HCT116 (cell line): ENCODE measurements at regions not wholly inside any gene's neighbourhood (a gene's known extent, or its start where the extent isn't known, plus 50 kb on each side); places are given as distances from the start of the nearest gene placed in this dataset.

Experiments
- ATAC-seq: fragments of 200-7000 bp; cut with Tn5 transposase; 2 replicates; pipeline ENCODE4 v1.9.1; 2020; ENCODE audit warnings: mild to moderate bottlenecking, moderate library complexity
- BruUV-seq: library from RNA; stranded (reverse); fragments of 400-500 nt; replicated peaks from 2 replicates; lab custom pipeline; 2021; lab: Mats Ljungman, UMichigan
- CTCF ChIA-PET: fragments of 300-600 bp; sonication (Branson Sonifier 250); formaldehyde crosslinking; loops from one replicate; lab custom pipeline; 2021; ENCODE audit warnings: antibody characterized with exemption; lab: Charles Lee
- POLR2A ChIA-PET: fragments of 300-600, 350-600 bp; sonication (Branson Sonifier 250); formaldehyde crosslinking; loops from one replicate; lab custom pipeline; 2021; ENCODE audit warnings: antibody characterized with exemption; lab: Charles Lee
- RAD21 ChIA-PET, 2 experiments: fragments of 300-600 bp; sonication (Branson Sonifier 250); formaldehyde crosslinking; loops; one replicate each; lab custom pipeline; 2023; ENCODE audit warnings: low total read pairs in 2 of 2; ENCODE audit not compliant: uncharacterized antibody in 2 of 2, unreplicated experiment in 2 of 2, low non-redundant PET in 1 of 2; lab: Charles Lee
- DNase-seq: peaks from one replicate; pipeline ENCODE4 v3.0.0-alpha.2; 2010; ENCODE audit warnings: low read depth, low spot score
- H2AFZ ChIP-seq: fragments of 200-600 bp; shearing (Covaris generic), sonication (generic); 2 replicates; pipeline ENCODE4 v1.6.1; 2017; ENCODE audit warnings: low read depth, mixed run types, mixed read lengths, antibody characterized with exemption, low read length; ENCODE audit not compliant: poor library complexity, severe bottlenecking
- H3K27ac ChIP-seq: 2 replicates; pipeline ENCODE4 v1.5.1; 2012; ENCODE audit warnings: low read depth, low read length
- H3K27me3 ChIP-seq: fragments of 200-600 bp; sonication (generic); 2 replicates; pipeline ENCODE4 v1.6.1; 2016; ENCODE audit warnings: mixed run types, low read length, mixed read lengths; ENCODE audit not compliant: insufficient read depth
- H3K36me3 ChIP-seq, 2 experiments: fragments of 200-500 bp in 1 of 2; fragments of 200-600 bp in 1 of 2; sonication (Bioruptor generic) in 1 of 2; sonication (generic) in 1 of 2; 2 replicates each; pipeline versions ENCODE4 v1.5.1 to v1.6.1; 2014 to 2016; ENCODE audit warnings: low read length in 2 of 2, inconsistent platforms in 1 of 2, mixed read lengths in 1 of 2, mixed run types in 1 of 2; ENCODE audit not compliant: insufficient read depth in 2 of 2, control insufficient read depth in 1 of 2
- H3K4me1 ChIP-seq, 2 experiments: fragments of 200-600 bp in 1 of 2; sonication (generic) in 1 of 2; 2 replicates each; pipeline versions ENCODE4 v1.5.1 to v1.6.1; 2012 to 2017; ENCODE audit warnings: low read length in 2 of 2, inconsistent platforms in 1 of 2, mild to moderate bottlenecking in 1 of 2, mixed read lengths in 1 of 2, mixed run types in 1 of 2, moderate library complexity in 1 of 2; ENCODE audit not compliant: insufficient read depth in 2 of 2, control insufficient read depth in 1 of 2
- H3K4me2 ChIP-seq: fragments of 200-600 bp; sonication (generic); 2 replicates; pipeline ENCODE4 v1.6.1; 2017; ENCODE audit warnings: mixed run types, low read length, mixed read lengths
- H3K4me3 ChIP-seq, 2 experiments: fragments of 200-600 bp in 1 of 2; sonication (generic) in 1 of 2; replicated peaks in 1 of 2; 2 replicates each; pipeline ENCODE4 v1.5.1; 2011 to 2016; ENCODE audit warnings: low read length in 2 of 2, control low read depth in 1 of 2, low read depth in 1 of 2, mild to moderate bottlenecking in 1 of 2, mixed read lengths in 1 of 2, mixed run types in 1 of 2
- H3K79me2 ChIP-seq: fragments of 200-600 bp; sonication (generic); 2 replicates; pipeline ENCODE4 v1.6.1; 2017; ENCODE audit warnings: mild to moderate bottlenecking, mixed run types, low read length, moderate library complexity, mixed read lengths; ENCODE audit not compliant: insufficient read depth
- H3K9ac ChIP-seq: fragments of 200-600 bp; sonication (generic); 2 replicates; pipeline ENCODE4 v1.6.1; 2016; ENCODE audit warnings: low read length, mixed read lengths
- H3K9me2 ChIP-seq: fragments of 200-600 bp; sonication (generic), shearing (Covaris generic); 2 replicates; pipeline ENCODE4 v1.6.1; 2017; ENCODE audit warnings: mixed run types, mild to moderate bottlenecking, moderate library complexity; ENCODE audit not compliant: insufficient read depth
- H3K9me3 ChIP-seq, 2 experiments: fragments of 200-500 bp in 1 of 2; fragments of 200-600 bp in 1 of 2; sonication (Bioruptor generic) in 1 of 2; sonication (generic) in 1 of 2; 2 replicates each; pipeline ENCODE4 v1.6.1; 2014 to 2017; ENCODE audit warnings: low read length in 2 of 2, mixed read lengths in 2 of 2, inconsistent platforms in 1 of 2, low read depth in 1 of 2, mild to moderate bottlenecking in 1 of 2, mixed run types in 1 of 2, moderate library complexity in 1 of 2; ENCODE audit not compliant: control insufficient read depth in 1 of 2, insufficient read depth in 1 of 2
- H4K20me1 ChIP-seq: fragments of 200-600 bp; sonication (generic), shearing (Covaris generic); 2 replicates; pipeline ENCODE4 v1.6.1; 2017; ENCODE audit warnings: mixed run types, mild to moderate bottlenecking, moderate library complexity; ENCODE audit not compliant: insufficient read depth
- EZH2phosphoT487 ChIP-seq: fragments of 200-600 bp; IDR thresholded peaks from 2 replicates; pipeline ENCODE4 v1.6.1; 2018; ENCODE audit warnings: antibody characterized with exemption, borderline replicate concordance
- SRF ChIP-seq: IDR thresholded peaks from 2 replicates; pipeline ENCODE4 v1.6.1; 2012; ENCODE audit warnings: low read depth
- YY1 ChIP-seq: IDR thresholded peaks from 2 replicates; pipeline ENCODE4 v1.6.1; 2011; ENCODE audit warnings: low read length, low read depth, moderate library complexity, mild to moderate bottlenecking; ENCODE audit not compliant: insufficient replicate concordance; ENCODE audit errors: extremely low read depth
- intact Hi-C: fragments of 100-400 bp; cut with micrococcal nuclease; formaldehyde crosslinking; loops from 2 replicates; pipeline ENCODE4 v1.10.0; 2022
- TF ChIP-seq, protein P1 (sequence below): IDR thresholded peaks from 2 replicates; pipeline ENCODE4 v1.6.1; 2011; ENCODE audit warnings: mild to moderate bottlenecking, low read length, moderate library complexity; ENCODE audit not compliant: insufficient replicate concordance; ENCODE audit errors: extremely low read depth

DNA sequence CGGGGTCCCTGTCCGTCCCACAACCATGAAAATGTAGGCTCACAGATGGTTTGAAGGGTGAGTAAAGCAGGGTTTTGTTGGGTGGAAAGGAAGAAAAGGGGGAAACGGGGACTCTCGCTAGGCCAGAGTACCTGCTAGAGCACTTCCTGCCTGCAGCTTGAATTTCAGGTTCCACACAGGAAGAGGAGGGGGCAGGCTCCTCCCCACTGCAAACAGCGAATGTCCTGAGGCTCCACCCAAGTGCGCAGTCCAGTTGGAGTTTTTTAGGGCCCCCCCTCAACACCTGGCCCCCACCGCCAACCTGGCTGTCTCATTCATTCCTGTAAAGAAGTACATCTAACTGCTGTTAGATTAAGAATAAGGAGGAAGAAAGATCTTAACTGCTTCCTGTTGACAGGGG lies 414.7 kb downstream of the SH2D4B start:
- Histone ChIP-seq H3K27ac (no peak overlapping the region), H3K36me3 (no peaks in the 10 kb centered on the region), H3K9me2 (no peaks in the 10 kb centered on the region), H3K79me2 (no peaks in the 10 kb centered on the region), H2AFZ (no peak overlapping the region), H3K27me3 (no peaks in the 10 kb centered on the region), H4K20me1 (no peaks in the 10 kb centered on the region), H3K9me3 (no peaks in the 10 kb centered on the region), H3K4me3 (no peak overlapping the region), H3K9ac (no peak overlapping the region), H3K4me1 (no peaks in the 10 kb centered on the region), H3K4me2 (no peak overlapping the region)
- no peak for DNase-seq
- TF ChIP-seq EZH2phosphoT487 = no peak
- CTCF ChIA-PET = no interaction called here
- BruUV-seq = no TSS peak
- POLR2A ChIA-PET = no interaction called here
- intact Hi-C loops = no loop called here
- RAD21 ChIA-PET = no interaction called here
- no peak for ATAC-seq

DNA sequence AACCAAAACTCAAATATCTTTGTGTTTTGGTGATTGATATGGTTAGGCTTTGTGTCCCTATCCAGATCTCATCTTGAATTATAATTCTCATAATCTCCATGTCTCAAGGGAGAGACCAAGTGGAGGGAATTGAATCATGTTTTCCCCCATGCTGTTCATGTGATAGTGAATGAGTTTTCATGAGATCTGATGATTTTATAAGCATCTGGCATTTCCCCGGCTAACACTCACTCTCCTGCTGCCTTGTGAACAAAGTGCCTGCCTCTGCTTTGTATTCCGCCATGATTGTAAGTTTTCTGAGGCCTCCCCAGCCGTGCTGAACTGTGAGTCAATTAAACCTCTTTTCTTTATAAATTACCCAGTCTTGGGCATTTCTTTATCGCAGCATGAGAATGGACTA lies 419.5 kb downstream of the SH2D4B start:
- H2AFZ ChIP-seq = no peak overlapping the region
- TF ChIP-seq EZH2phosphoT487 (no peak), SRF (no peak), YY1 (no peak)
- TF ChIP-seq, protein P1, sequence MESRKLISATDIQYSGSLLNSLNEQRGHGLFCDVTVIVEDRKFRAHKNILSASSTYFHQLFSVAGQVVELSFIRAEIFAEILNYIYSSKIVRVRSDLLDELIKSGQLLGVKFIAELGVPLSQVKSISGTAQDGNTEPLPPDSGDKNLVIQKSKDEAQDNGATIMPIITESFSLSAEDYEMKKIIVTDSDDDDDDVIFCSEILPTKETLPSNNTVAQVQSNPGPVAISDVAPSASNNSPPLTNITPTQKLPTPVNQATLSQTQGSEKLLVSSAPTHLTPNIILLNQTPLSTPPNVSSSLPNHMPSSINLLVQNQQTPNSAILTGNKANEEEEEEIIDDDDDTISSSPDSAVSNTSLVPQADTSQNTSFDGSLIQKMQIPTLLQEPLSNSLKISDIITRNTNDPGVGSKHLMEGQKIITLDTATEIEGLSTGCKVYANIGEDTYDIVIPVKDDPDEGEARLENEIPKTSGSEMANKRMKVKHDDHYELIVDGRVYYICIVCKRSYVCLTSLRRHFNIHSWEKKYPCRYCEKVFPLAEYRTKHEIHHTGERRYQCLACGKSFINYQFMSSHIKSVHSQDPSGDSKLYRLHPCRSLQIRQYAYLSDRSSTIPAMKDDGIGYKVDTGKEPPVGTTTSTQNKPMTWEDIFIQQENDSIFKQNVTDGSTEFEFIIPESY = no peak
- TF ChIP-seq, all 23 proteins: peak for 0
- H3K9ac ChIP-seq = no peak overlapping the region
- no peaks in the 10 kb centered on the region for H3K36me3 ChIP-seq
- H3K79me2 ChIP-seq = no peaks in the 10 kb centered on the region
- BruUV-seq = no TSS peak
- no peaks in the 10 kb centered on the region for H3K9me2 ChIP-seq
- ChIA-PET POLR2A (no interaction called here), RAD21 (no interaction called here), CTCF (no interaction called here)
- H3K4me1 ChIP-seq = no peaks in the 10 kb centered on the region
- ATAC-seq = no peak
- no peaks in the 10 kb centered on the region for H3K27me3 ChIP-seq
- no peak overlapping the region for H3K4me3 ChIP-seq
- intact Hi-C loops = no loop called here
- no peaks in the 10 kb centered on the region for H4K20me1 ChIP-seq
- DNase-seq = no peak
- no peak overlapping the region for H3K4me2 ChIP-seq
- no peak overlapping the region for H3K27ac ChIP-seq
- no peaks in the 10 kb centered on the region for H3K9me3 ChIP-seq
